ENCODE measurements at regions not wholly inside any gene's neighbourhood (a gene's known extent, or its start where the extent isn't known, plus 50 kb on each side); places are given as distances from the start of the nearest gene placed in this dataset.

GRCh38 chr1:90201467-90202358 is 206.8 kb downstream of the ZNF326 start:
- peak; percentile 41 for DNase-seq (ENCODE audit: low read depth)

- DNase-seq (ENCODE audit: low read depth): no peak
Measured at GRCh38 chr1:90200646-90201205, 205.8 kb downstream of the ZNF326 start.

- no peak for DNase-seq (ENCODE audit: low read depth)
Measured at GRCh38 chr1:90198616-90199332, 203.9 kb downstream of the ZNF326 start.

GRCh38 chr1:90193116-90193515 is 198.2 kb downstream of the ZNF326 start:
- no peak for DNase-seq (ENCODE audit: low read depth)

- DNase-seq (ENCODE audit: low read depth): no peak
Measured at GRCh38 chr1:90192408-90192807, 197.5 kb downstream of the ZNF326 start.

- DNase-seq (ENCODE audit: low read depth): no peak
Measured at GRCh38 chr1:90190523-90190922, 195.6 kb downstream of the ZNF326 start.

- DNase-seq (ENCODE audit: low read depth): no peak
Measured at GRCh38 chr1:90189889-90190288, 195.0 kb downstream of the ZNF326 start.

GRCh38 chr1:90187323-90187585 is 192.3 kb downstream of the ZNF326 start:
- DNase-seq (ENCODE audit: low read depth): no peak

DNA sequence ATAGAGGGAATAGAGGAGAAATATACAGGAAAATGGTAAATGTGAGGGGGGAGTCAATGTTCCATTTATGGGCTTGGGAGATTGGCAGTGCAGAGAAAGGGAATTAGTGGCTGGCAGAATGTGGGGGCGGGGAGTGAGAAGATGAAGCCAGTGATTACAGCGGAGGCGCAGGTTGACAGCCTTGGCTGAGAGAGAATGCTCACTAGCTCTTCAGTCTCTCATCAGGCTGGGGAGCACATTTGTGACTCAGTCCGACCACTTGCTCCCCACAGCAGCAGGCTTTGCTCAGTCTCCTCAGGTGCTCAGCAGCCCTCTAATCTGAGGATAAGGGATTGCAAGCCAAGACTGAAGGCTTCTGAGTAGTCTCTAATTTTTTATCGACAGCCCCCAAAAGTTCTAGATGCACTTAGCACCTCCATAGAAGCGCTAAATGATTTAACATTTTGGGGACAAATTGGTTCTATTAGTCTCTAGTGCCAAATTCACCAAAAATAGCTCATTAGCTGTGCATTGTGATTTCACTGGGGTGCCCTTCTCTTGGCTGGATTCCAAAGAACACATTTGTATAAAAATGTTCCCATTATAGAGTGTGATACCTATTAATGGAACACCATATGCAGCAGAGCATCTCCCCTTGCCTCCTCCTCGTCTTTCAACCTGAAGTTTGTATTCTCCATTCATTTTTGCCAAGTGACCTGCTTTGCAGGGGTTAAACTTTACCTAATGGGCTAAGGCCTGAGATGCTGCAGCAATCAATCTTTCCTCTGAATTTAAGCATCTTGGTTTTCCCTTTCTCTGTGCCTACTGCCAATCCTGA is 191.8 kb downstream of the ZNF326 start:
- no peak for DNase-seq (ENCODE audit: low read depth)

DNA sequence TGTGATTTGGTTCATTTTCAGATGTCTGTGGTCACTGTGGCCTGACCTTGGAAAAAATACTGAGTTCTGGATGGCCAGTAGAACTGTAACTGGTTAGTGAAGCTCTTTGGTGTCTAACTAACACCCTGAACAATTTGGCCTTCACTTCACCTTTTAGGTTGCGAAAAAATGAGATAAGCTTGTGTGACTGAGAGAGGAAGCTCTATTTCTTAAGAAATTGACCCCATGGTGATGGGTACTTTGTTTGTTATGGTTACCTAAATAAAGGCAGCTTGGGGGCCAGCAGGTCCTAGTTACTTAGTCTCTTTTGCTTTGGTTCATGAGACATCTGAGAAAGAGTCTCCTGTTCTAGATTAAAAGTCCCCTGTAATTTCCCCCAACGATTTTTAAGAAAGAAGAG is 181.6 kb downstream of the ZNF326 start:
- no peak for DNase-seq (ENCODE audit: low read depth)

DNA sequence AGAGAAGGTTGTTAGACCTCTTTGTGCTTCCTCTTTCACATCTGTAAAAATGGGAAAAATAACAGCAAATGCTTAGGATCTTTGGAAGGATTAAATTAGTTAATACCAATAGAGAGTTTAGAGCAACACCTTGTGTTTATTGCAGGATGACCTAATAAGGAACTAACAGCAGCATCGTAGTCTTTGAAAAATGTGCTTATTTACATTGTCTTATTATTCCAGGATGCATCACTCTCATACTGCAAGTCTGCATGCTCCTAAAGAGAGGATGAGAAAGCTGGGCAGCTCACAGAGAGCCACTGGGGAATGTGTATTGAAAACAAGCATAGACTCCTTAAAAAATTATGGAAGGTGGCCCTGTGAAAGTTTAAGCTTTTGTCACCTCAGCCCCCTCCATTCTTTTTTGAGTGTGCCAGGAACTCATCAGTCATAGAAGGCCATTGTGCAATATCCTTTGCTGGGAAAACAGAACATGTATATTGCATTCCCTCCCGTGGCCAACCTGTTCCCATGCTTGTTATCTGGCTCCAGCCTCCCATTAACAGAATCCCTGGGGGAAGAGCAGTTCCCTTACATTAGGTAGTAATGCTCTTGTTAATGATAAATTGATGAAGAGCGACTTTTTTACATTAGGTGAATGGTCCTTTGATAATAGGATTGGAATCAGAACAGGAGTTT is 180.7 kb downstream of the ZNF326 start:
- no peak for DNase-seq (ENCODE audit: low read depth)

DNA sequence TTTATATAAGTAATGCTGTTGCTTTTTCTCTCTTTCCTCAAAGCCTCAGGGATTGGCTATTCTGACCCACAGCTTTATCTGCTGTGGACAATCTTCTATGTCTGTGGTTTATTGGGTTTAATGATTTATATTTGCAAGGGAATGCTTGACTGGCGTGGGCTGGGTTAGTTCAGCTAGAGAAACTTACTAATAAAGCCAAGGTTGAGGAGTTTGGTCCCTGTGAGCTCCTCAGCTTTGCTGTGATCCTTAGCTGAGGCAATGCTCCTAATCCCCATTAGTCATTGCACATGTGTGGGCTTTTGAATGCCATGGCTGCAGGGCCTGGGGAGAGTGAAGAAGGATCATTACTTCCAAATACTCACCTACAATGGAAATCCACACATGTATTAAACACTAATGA is 179.3 kb downstream of the ZNF326 start:
- DNase-seq (ENCODE audit: low read depth): no peak

- no peak for DNase-seq (ENCODE audit: low read depth)
Measured at GRCh38 chr1:90162216-90162615, 167.3 kb downstream of the ZNF326 start.

DNA sequence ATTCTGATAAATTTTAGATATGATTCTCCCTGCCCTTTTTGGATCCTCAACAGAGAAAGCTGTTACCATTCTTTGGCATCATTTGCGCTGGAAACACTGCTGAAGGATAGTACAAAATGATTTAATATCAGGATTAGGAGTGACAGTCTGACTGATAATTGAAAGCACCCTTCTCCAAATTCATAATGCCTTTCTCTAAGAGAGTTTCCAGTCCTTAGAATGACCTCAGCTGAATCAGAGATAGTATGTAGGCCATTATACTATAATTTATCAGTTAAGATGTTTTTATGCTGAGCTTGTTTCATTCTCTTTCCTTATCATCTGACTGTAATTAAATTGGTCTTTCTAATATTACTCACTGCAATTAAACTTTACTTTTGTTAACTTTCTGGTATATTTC is 166.7 kb downstream of the ZNF326 start:
- DNase-seq (ENCODE audit: low read depth): no peak

DNA sequence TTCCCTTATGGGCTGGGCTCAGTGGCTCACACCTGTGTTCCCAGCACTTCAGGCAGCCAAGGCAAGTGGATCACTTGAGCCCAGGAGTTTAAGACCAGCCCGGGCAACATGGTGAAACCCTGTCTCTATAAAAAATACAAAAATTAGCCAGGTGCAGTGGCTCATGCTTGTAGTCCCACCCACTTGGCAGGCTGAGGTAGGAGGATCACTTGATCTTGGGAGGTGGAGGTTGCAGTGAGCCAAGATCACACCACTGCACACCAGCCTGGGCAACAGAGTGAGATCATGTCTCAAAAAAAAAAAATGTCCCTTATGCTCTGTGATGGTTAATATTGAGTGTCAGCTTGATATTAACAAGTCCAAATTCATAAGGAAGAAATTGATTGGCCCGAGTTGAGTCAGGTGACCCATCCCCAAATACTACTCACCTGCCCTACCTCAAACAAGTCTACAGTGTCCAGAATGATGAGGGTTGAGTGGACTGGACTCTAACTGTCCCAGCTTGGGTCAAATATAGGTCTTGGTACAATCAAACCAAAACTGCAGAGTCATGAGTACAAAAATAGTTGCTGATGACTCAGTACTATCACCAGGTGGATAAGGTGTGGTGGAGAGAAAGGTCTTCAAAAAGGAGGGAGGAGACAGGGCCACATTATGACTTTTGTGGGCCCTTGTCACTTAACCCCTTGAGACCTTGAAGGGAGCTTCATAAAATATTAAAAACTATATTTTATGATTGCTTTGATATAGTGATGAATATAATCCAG is 161.0 kb downstream of the ZNF326 start:
- DNase-seq (ENCODE audit: low read depth): no peak

GRCh38 chr1:90154711-90155110 is 159.8 kb downstream of the ZNF326 start:
- no peak for DNase-seq (ENCODE audit: low read depth)

DNA sequence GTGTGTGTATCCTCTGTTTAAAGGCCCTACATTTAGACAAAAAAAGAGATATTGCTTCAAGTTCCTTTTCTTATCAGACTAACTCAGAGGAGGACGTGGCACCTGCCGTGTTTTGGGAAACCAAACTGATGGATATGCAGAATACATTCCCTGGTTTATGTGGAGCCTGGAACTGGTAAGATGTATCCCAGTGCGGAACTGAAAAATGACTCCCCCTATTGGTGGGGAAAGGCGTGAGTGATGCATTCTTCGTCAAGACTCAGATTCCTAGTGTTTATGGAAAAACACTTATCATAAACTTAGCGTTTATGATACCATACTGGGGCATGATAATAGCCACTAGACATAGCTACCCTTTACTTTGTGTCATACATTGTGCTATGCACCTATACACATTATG is 154.2 kb downstream of the ZNF326 start:
- no peak for DNase-seq (ENCODE audit: low read depth)

- DNase-seq (ENCODE audit: low read depth): no peak
Measured at GRCh38 chr1:90147093-90147492, 152.2 kb downstream of the ZNF326 start.

- DNase-seq (ENCODE audit: low read depth): no peak
Measured at GRCh38 chr1:90144820-90145219, 149.9 kb downstream of the ZNF326 start.

DNA sequence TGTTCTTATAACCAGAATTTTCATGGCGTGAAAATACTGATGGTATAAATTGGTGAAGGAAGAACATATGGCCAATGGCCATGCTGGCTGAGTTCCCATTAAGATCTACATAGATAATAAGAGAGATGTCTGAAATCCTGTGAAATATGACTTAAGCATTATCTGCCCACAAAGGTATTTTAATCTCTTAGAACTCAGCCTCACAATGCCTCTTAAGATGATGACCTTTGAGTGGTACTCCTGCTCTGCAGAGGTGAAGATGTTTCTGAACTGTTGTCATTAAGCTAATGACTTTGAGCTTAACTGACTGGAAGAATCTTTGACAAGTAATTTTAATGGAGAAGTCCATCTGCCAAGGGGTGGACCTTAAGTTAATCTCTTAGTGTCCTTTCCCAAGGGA is 148.7 kb downstream of the ZNF326 start:
- DNase-seq (ENCODE audit: low read depth): no peak

- no peak for DNase-seq (ENCODE audit: low read depth)
Measured at GRCh38 chr1:90142697-90143096, 147.8 kb downstream of the ZNF326 start.
